ENCODE measurements at regions not wholly inside any gene's neighbourhood (a gene's known extent, or its start where the extent isn't known, plus 50 kb on each side); places are given as distances from the start of the nearest gene placed in this dataset.

- no peak for TF ChIP-seq CTCF (conservative IDR thresholded peaks at IDR 0.05; ENCODE audit: low read depth)
- POLR2A ChIA-PET (ENCODE audit: low non-redundant PET), result no interaction called here
- no peak for DNase-seq (ENCODE audit: low spot score)
- CTCF ChIA-PET, result no interaction called here
- H3K27ac ChIP-seq, result no peak overlapping the region
Measured at GRCh38 chr18:60471652-60472051, 99.1 kb upstream of the MC4R start.

- DNase-seq (ENCODE audit: low spot score), result no peak
- H3K27ac ChIP-seq, result no peak overlapping the region
- no peak for TF ChIP-seq CTCF (conservative IDR thresholded peaks at IDR 0.05; ENCODE audit: low read depth)
- ChIA-PET POLR2A (ENCODE audit: low non-redundant PET) (no interaction called here), CTCF (no interaction called here)
Measured at GRCh38 chr18:60485201-60485600, 112.6 kb upstream of the MC4R start.

- POLR2A ChIA-PET (ENCODE audit: low non-redundant PET), result no interaction called here
- no peak overlapping the region for H3K27ac ChIP-seq
- DNase-seq (ENCODE audit: low spot score), result no peak
- no peak for TF ChIP-seq CTCF (conservative IDR thresholded peaks at IDR 0.05; ENCODE audit: low read depth)
- CTCF ChIA-PET, result no interaction called here
Measured at GRCh38 chr18:60493066-60493465, 120.5 kb upstream of the MC4R start.

- POLR2A ChIA-PET (ENCODE audit: low non-redundant PET), result no interaction called here
- CTCF ChIA-PET, result no interaction called here
- DNase-seq (ENCODE audit: low spot score), result no peak
- no peak for TF ChIP-seq CTCF (conservative IDR thresholded peaks at IDR 0.05; ENCODE audit: low read depth)
- no peak overlapping the region for H3K27ac ChIP-seq
Measured at GRCh38 chr18:60499675-60500074, 127.1 kb upstream of the MC4R start.

GRCh38 chr18:60500960-60501359, 128.4 kb upstream of the MC4R start:
- no peak for TF ChIP-seq CTCF (conservative IDR thresholded peaks at IDR 0.05; ENCODE audit: low read depth)
- no peak overlapping the region for H3K27ac ChIP-seq
- POLR2A ChIA-PET (ENCODE audit: low non-redundant PET), result no interaction called here
- DNase-seq (ENCODE audit: low spot score), result no peak
- CTCF ChIA-PET, result no interaction called here

- ChIA-PET POLR2A (ENCODE audit: low non-redundant PET) (no interaction called here), CTCF (no interaction called here)
- DNase-seq (ENCODE audit: low spot score), result no peak
- TF ChIP-seq CTCF (conservative IDR thresholded peaks at IDR 0.05; ENCODE audit: low read depth), result no peak
- H3K27ac ChIP-seq, result no peak overlapping the region
Measured at GRCh38 chr18:60502591-60502990, 130.0 kb upstream of the MC4R start.

GRCh38 chr18:60503199-60503598, 130.6 kb upstream of the MC4R start:
- DNase-seq (ENCODE audit: low spot score), result no peak
- no peak for TF ChIP-seq CTCF (conservative IDR thresholded peaks at IDR 0.05; ENCODE audit: low read depth)
- H3K27ac ChIP-seq, result no peak overlapping the region
- ChIA-PET POLR2A (ENCODE audit: low non-redundant PET) (no interaction called here), CTCF (no interaction called here)

Measured in RWPE1 (cell line).